Neural cell (in vitro differentiated cells): ENCODE measurements at regions not wholly inside any gene's neighbourhood (a gene's known extent, or its start where the extent isn't known, plus 50 kb on each side); places are given as distances from the start of the nearest gene placed in this dataset.

Experiments
- H2AFZ ChIP-seq: fragments of 200-600, 300-800 bp; sonication (generic), shearing (Covaris generic); 2 replicates; pipeline ENCODE4 v1.6.0; 2014; ENCODE audit warnings: low read depth, mild to moderate bottlenecking, antibody characterized with exemption, low read length, moderate library complexity
- H3F3A ChIP-seq: fragments of 200-600 bp; shearing (Covaris generic); 2 replicates; pipeline ENCODE4 v1.6.1; 2016; ENCODE audit warnings: mild to moderate bottlenecking, moderate library complexity, mixed read lengths, antibody characterized with exemption, low read length; ENCODE audit not compliant: insufficient read depth, poor library complexity, severe bottlenecking
- H3K27ac ChIP-seq: fragments of 200-600, 300-800 bp; sonication (generic), shearing (Covaris generic); 2 replicates; pipeline ENCODE4 v1.5.1; 2014; ENCODE audit warnings: mild to moderate bottlenecking, low read length, moderate library complexity
- H3K27me3 ChIP-seq: fragments of 300-800, 200-600 bp; sonication (generic), shearing (Covaris generic); 2 replicates; pipeline ENCODE4 v1.6.0; 2014; ENCODE audit warnings: mild to moderate bottlenecking, low read depth, low read length, moderate library complexity; ENCODE audit not compliant: insufficient read depth
- H3K36me3 ChIP-seq: fragments of 300-800, 200-600 bp; sonication (generic), shearing (Covaris generic); 2 replicates; pipeline ENCODE4 v1.5.1; 2014; ENCODE audit warnings: mild to moderate bottlenecking, antibody characterized with exemption, low read length, moderate library complexity; ENCODE audit not compliant: insufficient read depth
- H3K4me2 ChIP-seq: fragments of 300-800, 200-600 bp; sonication (generic), shearing (Covaris generic); 2 replicates; pipeline ENCODE4 v1.6.0; 2014; ENCODE audit warnings: mild to moderate bottlenecking, low read length
- H3K4me3 ChIP-seq: fragments of 300-800, 200-600 bp; sonication (generic), shearing (Covaris generic); 2 replicates; pipeline ENCODE4 v1.5.1; 2014; ENCODE audit warnings: mild to moderate bottlenecking, low read length, moderate library complexity
- H3K79me2 ChIP-seq: fragments of 200-600 bp; shearing (Covaris generic); replicated peaks from 2 replicates; pipeline ENCODE4 v1.6.0; 2014; ENCODE audit warnings: mild to moderate bottlenecking, low read length, moderate library complexity; ENCODE audit not compliant: insufficient read depth
- H3K9ac ChIP-seq: fragments of 300-800, 200-600 bp; sonication (generic), shearing (Covaris generic); 2 replicates; pipeline ENCODE4 v1.6.1; 2016; ENCODE audit warnings: mild to moderate bottlenecking, low read length, mixed read lengths
- H3K9me2 ChIP-seq: fragments of 200-600 bp; shearing (Covaris generic); 2 replicates; pipeline ENCODE4 v1.6.1; 2016; ENCODE audit warnings: mild to moderate bottlenecking, low read length, mixed read lengths; ENCODE audit not compliant: insufficient read depth
- H3K9me3 ChIP-seq: fragments of 200-600, 300-800 bp; sonication (generic), shearing (Covaris generic); 2 replicates; pipeline ENCODE4 v1.6.1; 2016; ENCODE audit warnings: mild to moderate bottlenecking, mixed run types, low read length, moderate library complexity, mixed read lengths
- H4K20me1 ChIP-seq: fragments of 200-600 bp; shearing (Covaris generic); 2 replicates; pipeline ENCODE4 v1.6.1; 2016; ENCODE audit warnings: mild to moderate bottlenecking, mixed run types; ENCODE audit not compliant: insufficient read depth
- EP300 ChIP-seq: fragments of 450-650 bp; conservative IDR thresholded peaks from 2 replicates; pipeline ENCODE4 v1.6.1; 2014; ENCODE audit warnings: antibody characterized with exemption, mild to moderate bottlenecking, moderate library complexity; ENCODE audit not compliant: poor library complexity, severe bottlenecking
- EZH2 ChIP-seq: fragments of 200-600, 300-800 bp; shearing (Covaris generic), sonication (generic); IDR thresholded peaks from 2 replicates; pipeline ENCODE4 v1.6.1; 2014; ENCODE audit warnings: antibody characterized with exemption, low read length, borderline replicate concordance, mild to moderate bottlenecking; ENCODE audit not compliant: insufficient read depth, poor library complexity, severe bottlenecking
- MXI1 ChIP-seq: fragments of 450-650 bp; conservative IDR thresholded peaks from 2 replicates; pipeline ENCODE4 v1.6.1; 2014; ENCODE audit warnings: antibody characterized with exemption, mild to moderate bottlenecking; ENCODE audit not compliant: poor library complexity, severe bottlenecking
- POLR2AphosphoS5 ChIP-seq: IDR thresholded peaks from 2 replicates; pipeline ENCODE4 v1.6.1; 2012
- REST ChIP-seq: IDR thresholded peaks from 2 replicates; pipeline ENCODE4 v1.6.1; 2012; ENCODE audit warnings: borderline replicate concordance
- SMC3 ChIP-seq: fragments of 450-650 bp; conservative IDR thresholded peaks from 2 replicates; pipeline ENCODE4 v1.6.1; 2014; ENCODE audit warnings: antibody characterized with exemption, mild to moderate bottlenecking, moderate library complexity; ENCODE audit not compliant: poor library complexity
- TAF1 ChIP-seq: IDR thresholded peaks from 2 replicates; pipeline ENCODE4 v1.6.1; 2012; ENCODE audit warnings: low read depth
- TF ChIP-seq, protein P1 (sequence below): fragments of 450-650 bp; IDR thresholded peaks from 2 replicates; pipeline ENCODE4 v1.5.1; 2014; ENCODE audit warnings: antibody characterized with exemption, mild to moderate bottlenecking, moderate library complexity; ENCODE audit not compliant: poor library complexity, severe bottlenecking

- Histone ChIP-seq H3K36me3 (no peaks in the 10 kb centered on the region), H4K20me1 (no peaks in the 10 kb centered on the region), H3K27ac (no peak overlapping the region), H3K27me3 (no peaks in the 10 kb centered on the region), H3K4me2 (no peak overlapping the region), H3K9me2 (no peaks in the 10 kb centered on the region), H3K9ac (no peak overlapping the region), H3F3A (no peaks in the 10 kb centered on the region), H3K79me2 (no peaks in the 10 kb centered on the region), H3K9me3 (no peaks in the 10 kb centered on the region), H2AFZ (no peak overlapping the region), H3K4me3 (no peak overlapping the region)
- TF ChIP-seq EZH2: no peak
Measured at GRCh38 chr3:64456674-64457073, 231.1 kb downstream of the ADAMTS9 start.

GRCh38 chr3:64455351-64455750 is 230.1 kb upstream of the PRICKLE2 start:
- no peak overlapping the region for H3K9ac ChIP-seq
- no peaks in the 10 kb centered on the region for H3K36me3 ChIP-seq
- H3K9me3 ChIP-seq: no peaks in the 10 kb centered on the region
- no peaks in the 10 kb centered on the region for H3K9me2 ChIP-seq
- no peaks in the 10 kb centered on the region for H4K20me1 ChIP-seq
- no peak for TF ChIP-seq SMC3
- no peak for TF ChIP-seq POLR2AphosphoS5
- TF ChIP-seq REST: no peak
- no peak for TF ChIP-seq EZH2
- TF ChIP-seq MXI1: no peak
- TF ChIP-seq TAF1: no peak
- TF ChIP-seq, protein P1, sequence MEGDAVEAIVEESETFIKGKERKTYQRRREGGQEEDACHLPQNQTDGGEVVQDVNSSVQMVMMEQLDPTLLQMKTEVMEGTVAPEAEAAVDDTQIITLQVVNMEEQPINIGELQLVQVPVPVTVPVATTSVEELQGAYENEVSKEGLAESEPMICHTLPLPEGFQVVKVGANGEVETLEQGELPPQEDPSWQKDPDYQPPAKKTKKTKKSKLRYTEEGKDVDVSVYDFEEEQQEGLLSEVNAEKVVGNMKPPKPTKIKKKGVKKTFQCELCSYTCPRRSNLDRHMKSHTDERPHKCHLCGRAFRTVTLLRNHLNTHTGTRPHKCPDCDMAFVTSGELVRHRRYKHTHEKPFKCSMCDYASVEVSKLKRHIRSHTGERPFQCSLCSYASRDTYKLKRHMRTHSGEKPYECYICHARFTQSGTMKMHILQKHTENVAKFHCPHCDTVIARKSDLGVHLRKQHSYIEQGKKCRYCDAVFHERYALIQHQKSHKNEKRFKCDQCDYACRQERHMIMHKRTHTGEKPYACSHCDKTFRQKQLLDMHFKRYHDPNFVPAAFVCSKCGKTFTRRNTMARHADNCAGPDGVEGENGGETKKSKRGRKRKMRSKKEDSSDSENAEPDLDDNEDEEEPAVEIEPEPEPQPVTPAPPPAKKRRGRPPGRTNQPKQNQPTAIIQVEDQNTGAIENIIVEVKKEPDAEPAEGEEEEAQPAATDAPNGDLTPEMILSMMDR: no peak
- TF ChIP-seq EP300: no peak
- H3K4me3 ChIP-seq: no peak overlapping the region
- no peaks in the 10 kb centered on the region for H3F3A ChIP-seq
- H3K4me2 ChIP-seq: no peak overlapping the region
- H3K27me3 ChIP-seq: no peaks in the 10 kb centered on the region
- no peak overlapping the region for H3K27ac ChIP-seq
- no peaks in the 10 kb centered on the region for H3K79me2 ChIP-seq
- no peak overlapping the region for H2AFZ ChIP-seq

GRCh38 chr3:64454768-64455167 is 229.5 kb upstream of the PRICKLE2 start:
- Histone ChIP-seq H3K9me2 (no peaks in the 10 kb centered on the region), H4K20me1 (no peaks in the 10 kb centered on the region), H3F3A (no peaks in the 10 kb centered on the region), H3K9ac (no peak overlapping the region), H3K27ac (no peak overlapping the region), H3K79me2 (no peaks in the 10 kb centered on the region), H3K9me3 (no peaks in the 10 kb centered on the region), H3K4me2 (no peak overlapping the region), H2AFZ (no peak overlapping the region), H3K36me3 (no peaks in the 10 kb centered on the region), H3K27me3 (no peaks in the 10 kb centered on the region), H3K4me3 (no peak overlapping the region)
- no peak for TF ChIP-seq SMC3
